ENCODE measurements at regions not wholly inside any gene's neighbourhood (a gene's known extent, or its start where the extent isn't known, plus 50 kb on each side); places are given as distances from the start of the nearest gene placed in this dataset.

DNA sequence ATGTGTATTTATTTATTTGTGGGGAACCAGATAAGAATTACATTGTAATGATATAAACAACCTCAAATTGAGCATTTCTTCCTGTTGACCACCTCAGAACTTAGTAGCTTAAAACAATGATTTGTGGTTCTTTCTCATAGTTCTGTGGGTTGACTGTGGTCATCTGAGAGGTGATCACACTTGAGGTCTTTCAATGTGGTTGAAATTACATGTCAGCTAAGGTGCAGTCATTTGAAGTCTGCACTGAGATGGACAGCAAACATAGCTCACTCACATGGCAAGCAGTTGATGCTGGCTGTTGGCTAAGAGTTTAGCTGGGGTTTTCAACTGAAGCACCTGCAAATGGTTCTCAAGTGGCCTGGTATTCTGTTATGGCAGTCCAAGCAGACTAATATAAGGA, 436.7 kb upstream of the MAP3K7 start:
- H3K9ac ChIP-seq, result no peak overlapping the region
- TF ChIP-seq Cebpa-rat (IDR thresholded peaks at IDR 0.05), result no peak

DNA sequence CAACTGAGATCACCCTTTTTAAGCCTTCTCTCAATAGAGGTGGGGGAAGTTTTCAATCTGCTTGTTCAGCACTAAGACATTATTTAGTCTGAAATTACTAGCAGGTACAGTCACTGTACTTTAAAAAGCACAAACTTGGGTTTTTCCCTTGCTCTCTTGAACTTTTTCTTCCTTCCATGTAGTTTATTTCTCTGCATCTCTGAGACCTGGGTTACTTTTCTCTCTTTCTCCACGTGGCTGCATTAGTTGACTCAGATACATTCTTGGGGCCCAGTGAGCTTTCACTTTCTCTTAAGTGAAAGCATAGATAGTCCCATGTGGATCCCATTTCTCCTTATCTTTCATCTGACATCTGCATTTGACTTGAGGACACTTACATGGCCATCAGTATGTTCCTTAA, 433.9 kb upstream of the MAP3K7 start:
- Histone ChIP-seq H3K4me3 (no peak overlapping the region), H3K4me2 (no peak overlapping the region), H4K20me1 (no peaks in the 10 kb centered on the region), H3K27ac (no peak overlapping the region), H3K36me3 (no peaks in the 10 kb centered on the region), H3K9ac (no peak overlapping the region), H3K4me1 (no peaks in the 10 kb centered on the region), H3K27me3 (no peaks in the 10 kb centered on the region), H3K9me3 (replicated peaks in 1 of 11) (no peaks in the 10 kb centered on the region)
- TF ChIP-seq Cebpa-rat (IDR thresholded peaks at IDR 0.05), result no peak

More for the DNA sequence above, 436.7 kb upstream of the MAP3K7 start:
- H3K27ac ChIP-seq, result no peak overlapping the region
- H3K4me2 ChIP-seq, result no peak overlapping the region
- H3K36me3 ChIP-seq, result no peaks in the 10 kb centered on the region
- H3K4me3 ChIP-seq, result no peak overlapping the region
- H3K4me1 ChIP-seq, result no peaks in the 10 kb centered on the region
- no peaks in the 10 kb centered on the region for H3K9me3 ChIP-seq (replicated peaks in 1 of 11)
- no peaks in the 10 kb centered on the region for H4K20me1 ChIP-seq
- H3K27me3 ChIP-seq, result no peaks in the 10 kb centered on the region

DNA sequence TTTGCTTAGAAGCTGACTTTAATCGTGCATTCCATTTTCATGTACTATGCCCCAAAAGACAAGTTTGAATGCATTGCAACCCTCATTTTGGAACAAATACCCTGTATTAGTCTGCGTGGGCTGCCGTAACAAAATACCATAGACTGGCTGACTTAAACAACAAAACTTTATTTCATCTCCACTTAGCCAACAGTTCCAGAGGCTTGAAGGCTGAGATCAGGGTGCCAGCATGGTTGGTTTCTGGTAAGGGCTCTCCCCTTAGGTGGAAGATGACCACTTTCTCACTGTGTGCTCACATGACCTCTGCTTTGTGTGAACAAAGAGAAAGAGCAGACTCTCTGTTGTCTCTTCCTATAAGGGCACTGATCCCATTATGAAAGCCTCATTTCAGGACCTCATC, 431.7 kb upstream of the MAP3K7 start:
- H3K4me1 ChIP-seq, result no peaks in the 10 kb centered on the region
- no peaks in the 10 kb centered on the region for H3K36me3 ChIP-seq
- H3K27ac ChIP-seq, result no peak overlapping the region
- H4K20me1 ChIP-seq, result no peaks in the 10 kb centered on the region
- TF ChIP-seq Cebpa-rat (IDR thresholded peaks at IDR 0.05), result no peak
- H3K9me3 ChIP-seq (replicated peaks in 1 of 11), result no peaks in the 10 kb centered on the region
- no peak overlapping the region for H3K4me2 ChIP-seq
- H3K4me3 ChIP-seq, result no peak overlapping the region
- H3K27me3 ChIP-seq, result no peaks in the 10 kb centered on the region
- H3K9ac ChIP-seq, result no peak overlapping the region

DNA sequence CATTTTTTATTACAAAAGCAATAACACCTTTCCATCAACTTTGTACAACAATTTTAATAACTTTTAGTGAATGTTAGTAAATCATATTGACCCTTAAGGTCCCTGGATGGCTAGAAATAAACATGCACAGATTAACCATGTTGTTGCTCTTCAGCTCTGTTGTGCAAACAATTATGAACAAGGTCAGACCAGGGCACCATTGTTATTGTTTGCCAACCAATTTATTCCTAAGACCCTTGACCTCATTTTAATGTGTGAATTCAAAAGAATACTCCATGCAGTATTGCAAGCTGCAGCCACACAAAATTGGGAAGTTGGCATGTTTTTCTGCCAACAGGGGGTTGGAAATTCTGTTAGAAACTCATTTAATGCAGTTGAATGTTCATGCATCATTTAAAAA, 426.6 kb upstream of the MAP3K7 start:
- Histone ChIP-seq H3K4me2 (no peak overlapping the region), H3K36me3 (no peaks in the 10 kb centered on the region), H3K27ac (no peak overlapping the region), H3K9ac (no peak overlapping the region), H3K9me3 (replicated peaks in 1 of 11) (no peaks in the 10 kb centered on the region), H3K4me3 (no peak overlapping the region), H4K20me1 (no peaks in the 10 kb centered on the region), H3K4me1 (no peaks in the 10 kb centered on the region), H3K27me3 (no peaks in the 10 kb centered on the region)
- TF ChIP-seq Cebpa-rat (IDR thresholded peaks at IDR 0.05), result no peak

DNA sequence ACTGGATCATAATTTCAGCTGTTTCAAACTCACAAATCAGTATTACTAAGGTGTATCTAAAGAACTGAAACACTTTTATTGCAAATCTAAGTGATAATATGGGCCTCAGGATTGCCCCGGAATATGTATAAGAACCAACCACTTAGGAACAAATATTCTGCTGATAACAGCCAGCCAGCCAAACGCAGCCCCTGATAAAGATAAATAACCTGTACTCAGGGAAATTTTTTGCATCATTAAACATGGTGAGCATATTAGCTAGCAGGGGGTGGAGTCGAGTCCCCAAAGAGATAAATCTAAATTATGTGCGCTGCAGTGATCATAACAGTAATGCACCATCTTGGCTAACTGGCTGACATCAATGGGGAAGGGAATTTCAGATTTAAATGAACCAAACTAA, 410.2 kb upstream of the MAP3K7 start:
- no peak overlapping the region for H3K27ac ChIP-seq
- no peak overlapping the region for H3K4me2 ChIP-seq
- H3K27me3 ChIP-seq, result no peaks in the 10 kb centered on the region
- TF ChIP-seq Cebpa-rat (IDR thresholded peaks at IDR 0.05), result no peak
- no peak overlapping the region for H3K4me3 ChIP-seq
- no peaks in the 10 kb centered on the region for H4K20me1 ChIP-seq
- no peaks in the 10 kb centered on the region for H3K9me3 ChIP-seq (replicated peaks in 1 of 11)
- H3K4me1 ChIP-seq, result no peaks in the 10 kb centered on the region
- H3K36me3 ChIP-seq, result no peaks in the 10 kb centered on the region
- no peak overlapping the region for H3K9ac ChIP-seq

DNA sequence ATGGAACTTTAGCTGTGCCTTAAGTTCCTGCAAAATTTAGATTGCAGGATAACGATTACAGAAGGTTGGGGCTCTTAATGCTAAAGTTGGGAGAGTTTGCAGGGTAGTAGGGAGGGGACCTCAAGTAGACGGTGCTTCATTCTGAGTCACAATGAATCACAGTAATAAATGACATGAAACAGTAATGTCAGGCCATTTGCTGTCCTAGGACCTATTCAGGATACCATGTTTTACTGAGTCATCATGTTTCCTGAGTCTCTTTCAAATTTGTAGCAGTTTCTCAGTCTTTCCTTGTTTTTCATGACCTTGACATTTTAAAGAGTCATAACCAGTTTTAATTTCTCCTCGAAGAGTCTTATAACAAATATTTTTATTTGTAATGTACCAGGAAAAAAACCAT, 406.9 kb upstream of the MAP3K7 start:
- H3K4me3 ChIP-seq, result no peak overlapping the region
- H3K9me3 ChIP-seq (replicated peaks in 1 of 11), result no peaks in the 10 kb centered on the region
- no peak overlapping the region for H3K9ac ChIP-seq
- H3K27me3 ChIP-seq, result no peaks in the 10 kb centered on the region
- H3K4me2 ChIP-seq, result no peak overlapping the region
- no peaks in the 10 kb centered on the region for H4K20me1 ChIP-seq
- no peak for TF ChIP-seq Cebpa-rat (IDR thresholded peaks at IDR 0.05)
- no peaks in the 10 kb centered on the region for H3K36me3 ChIP-seq
- H3K4me1 ChIP-seq, result no peaks in the 10 kb centered on the region
- H3K27ac ChIP-seq, result no peak overlapping the region

DNA sequence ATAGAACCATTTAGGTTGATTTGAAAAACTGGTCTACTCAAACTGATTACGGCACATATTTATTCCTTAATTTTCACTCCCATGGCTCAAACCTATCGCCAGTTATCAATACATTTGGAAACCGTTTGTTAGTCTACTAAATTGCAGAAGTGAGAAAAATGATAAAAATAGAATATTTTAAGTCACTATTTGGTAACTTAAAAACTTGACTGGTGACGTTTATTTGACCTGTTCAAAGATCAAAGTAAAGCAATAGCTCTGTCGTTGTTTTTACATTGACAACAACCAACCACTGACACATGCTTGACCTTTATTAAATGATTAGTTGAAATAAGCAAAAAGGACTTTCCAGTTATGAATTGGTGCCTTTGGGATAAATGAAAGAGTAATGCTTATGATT, 402.9 kb upstream of the MAP3K7 start:
- TF ChIP-seq Cebpa-rat (IDR thresholded peaks at IDR 0.05), result no peak
- H3K4me2 ChIP-seq, result no peak overlapping the region
- no peak overlapping the region for H3K27ac ChIP-seq
- H3K36me3 ChIP-seq, result no peaks in the 10 kb centered on the region
- no peaks in the 10 kb centered on the region for H3K4me1 ChIP-seq
- H3K9ac ChIP-seq, result no peak overlapping the region
- H3K9me3 ChIP-seq (replicated peaks in 1 of 11), result no peaks in the 10 kb centered on the region
- H3K27me3 ChIP-seq, result no peaks in the 10 kb centered on the region
- no peak overlapping the region for H3K4me3 ChIP-seq
- no peaks in the 10 kb centered on the region for H4K20me1 ChIP-seq

DNA sequence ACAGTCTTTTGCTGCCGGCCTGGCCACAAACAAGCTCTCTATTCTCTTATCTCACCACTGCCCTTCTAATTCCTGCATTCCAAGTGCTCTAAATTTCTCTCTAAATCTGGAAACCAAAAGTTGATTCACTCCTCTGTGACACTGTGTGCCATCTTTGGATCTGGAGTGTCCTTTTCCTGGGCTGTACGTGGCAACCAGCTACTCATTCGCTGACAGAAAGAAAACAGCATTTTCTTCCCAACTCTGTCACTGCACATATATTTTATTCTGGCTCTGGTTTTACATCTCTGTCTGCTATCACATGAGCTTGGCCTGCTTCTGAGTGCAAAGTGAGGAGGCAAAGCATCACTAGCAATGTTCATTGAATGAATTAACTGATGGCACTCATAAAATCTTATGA, 397.2 kb upstream of the MAP3K7 start:
- H3K4me2 ChIP-seq, result no peak overlapping the region
- H3K4me1 ChIP-seq, result no peaks in the 10 kb centered on the region
- no peaks in the 10 kb centered on the region for H3K27me3 ChIP-seq
- no peak for TF ChIP-seq Cebpa-rat (IDR thresholded peaks at IDR 0.05)
- H3K9me3 ChIP-seq (replicated peaks in 1 of 11), result no peaks in the 10 kb centered on the region
- H4K20me1 ChIP-seq, result no peaks in the 10 kb centered on the region
- no peaks in the 10 kb centered on the region for H3K36me3 ChIP-seq
- no peak overlapping the region for H3K9ac ChIP-seq
- no peak overlapping the region for H3K27ac ChIP-seq
- no peak overlapping the region for H3K4me3 ChIP-seq

DNA sequence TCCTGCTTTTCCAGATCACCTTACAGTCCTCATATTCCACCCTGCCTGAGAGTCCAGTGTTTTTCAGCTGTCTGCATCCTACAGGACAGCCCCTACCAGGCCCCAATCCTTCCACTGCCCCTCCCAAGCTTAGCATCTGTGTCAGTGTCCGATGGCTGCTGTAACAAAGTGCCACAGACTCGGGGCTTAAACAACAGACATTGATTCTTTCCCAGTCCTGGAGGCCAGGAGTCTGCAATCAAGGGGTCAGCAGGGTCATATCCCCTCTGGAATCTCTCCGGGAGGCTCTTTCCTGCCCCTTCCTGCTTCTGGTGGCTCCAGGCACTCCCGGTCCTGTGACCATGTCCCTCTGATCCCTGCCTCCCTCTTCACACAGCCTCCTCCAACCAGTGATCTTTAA, 396.6 kb upstream of the MAP3K7 start:
- Histone ChIP-seq H3K27me3 (no peaks in the 10 kb centered on the region), H3K9ac (no peak overlapping the region), H3K36me3 (no peaks in the 10 kb centered on the region), H3K4me1 (no peaks in the 10 kb centered on the region), H3K4me3 (no peak overlapping the region), H3K27ac (no peak overlapping the region), H3K9me3 (replicated peaks in 1 of 11) (no peaks in the 10 kb centered on the region), H4K20me1 (no peaks in the 10 kb centered on the region), H3K4me2 (no peak overlapping the region)
- TF ChIP-seq Cebpa-rat (IDR thresholded peaks at IDR 0.05), result no peak

DNA sequence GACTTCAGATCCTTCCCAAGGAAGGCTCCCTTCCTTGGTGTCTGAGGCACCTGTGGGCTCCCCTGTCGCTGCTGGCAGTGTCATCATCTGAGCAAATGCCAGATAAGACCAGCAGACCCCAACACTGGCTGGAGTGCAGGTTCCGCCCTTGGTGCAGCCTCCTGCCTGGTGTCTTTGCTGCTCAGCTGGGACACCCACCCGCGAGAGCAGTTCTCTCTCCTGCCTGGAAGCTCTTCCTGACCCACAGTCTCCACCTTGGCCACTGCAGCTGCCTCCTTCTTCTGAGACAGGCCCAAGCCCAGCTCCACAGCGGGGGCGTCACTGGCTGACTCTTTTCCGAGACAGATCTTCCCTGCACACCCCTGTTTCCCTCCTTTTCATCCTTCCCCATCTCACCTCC, 395.7 kb upstream of the MAP3K7 start:
- no peaks in the 10 kb centered on the region for H3K27me3 ChIP-seq

DNA sequence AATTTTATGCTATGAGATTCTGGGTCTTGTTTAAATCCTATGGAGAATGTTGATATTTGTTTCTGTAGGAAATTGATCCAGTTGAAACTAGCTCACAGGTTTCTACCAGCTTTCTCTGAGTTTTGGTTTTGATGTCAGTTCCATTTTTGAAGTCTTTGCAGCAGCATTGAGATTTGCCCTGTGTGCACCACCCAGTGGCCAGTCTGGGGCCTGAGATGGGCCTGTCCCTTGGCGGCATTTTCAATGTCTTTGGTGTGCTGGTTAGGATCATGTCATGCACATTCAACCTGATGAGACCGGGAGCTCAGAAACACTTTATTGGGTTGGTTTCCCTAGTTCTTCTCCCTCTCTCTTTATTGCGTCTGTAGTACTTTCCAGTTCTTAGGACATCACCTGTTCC, 395.2 kb upstream of the MAP3K7 start:
- H3K4me2 ChIP-seq, result no peak overlapping the region
- no peak for TF ChIP-seq Cebpa-rat (IDR thresholded peaks at IDR 0.05)

More for the DNA sequence above, 395.7 kb upstream of the MAP3K7 start:
- no peak for TF ChIP-seq Cebpa-rat (IDR thresholded peaks at IDR 0.05)
- Histone ChIP-seq H4K20me1 (no peaks in the 10 kb centered on the region), H3K4me2 (no peak overlapping the region), H3K9me3 (replicated peaks in 1 of 11) (no peaks in the 10 kb centered on the region), H3K27ac (no peak overlapping the region), H3K4me1 (no peaks in the 10 kb centered on the region), H3K36me3 (no peaks in the 10 kb centered on the region), H3K9ac (no peak overlapping the region), H3K4me3 (no peak overlapping the region)

More for the DNA sequence above, 395.2 kb upstream of the MAP3K7 start:
- no peaks in the 10 kb centered on the region for H3K9me3 ChIP-seq (replicated peaks in 1 of 11)
- H3K27ac ChIP-seq, result no peak overlapping the region
- H3K36me3 ChIP-seq, result no peaks in the 10 kb centered on the region
- H3K4me1 ChIP-seq, result no peaks in the 10 kb centered on the region
- H3K27me3 ChIP-seq, result no peaks in the 10 kb centered on the region
- no peak overlapping the region for H3K4me3 ChIP-seq
- H4K20me1 ChIP-seq, result no peaks in the 10 kb centered on the region
- no peak overlapping the region for H3K9ac ChIP-seq

Data from BLaER1 treated with 17β-estradiol and CSF1 and Interleukin-3, amounts not matched to agents 10 nM and 100 nM (cell line).